ENCODE measurements at regions not wholly inside any gene's neighbourhood (a gene's known extent, or its start where the extent isn't known, plus 50 kb on each side); places are given as distances from the start of the nearest gene placed in this dataset.

- TF ChIP-seq GATA2 (IDR thresholded peaks at IDR 0.05; ENCODE audit: low read depth, low read length) (no peak), GATA3 (IDR thresholded peaks at IDR 0.05; ENCODE audit: low read depth, low read length) (no peak)
These were observed 335.1 kb downstream of the GATA3 start for GRCh38 chr10:8389630-8390029.

Measured in SH-SY5Y (cell line).